B cell (primary cell): ENCODE measurements at regions not wholly inside any gene's neighbourhood (a gene's known extent, or its start where the extent isn't known, plus 50 kb on each side); places are given as distances from the start of the nearest gene placed in this dataset.

Experiments used
- EZH2 ChIP-seq: IDR thresholded peaks from 2 replicates; pipeline ENCODE4 v1.6.1; 2012; ENCODE audit warnings: borderline replicate concordance, low read depth, mild to moderate bottlenecking, moderate library complexity, low read length; ENCODE audit not compliant: insufficient read depth, poor library complexity, severe bottlenecking
- TF ChIP-seq, protein P1 (sequence below): fragments of 200-600 bp; IDR thresholded peaks from one replicate; pipeline ENCODE4 v1.8.0; 2022; ENCODE audit warnings: antibody characterized with exemption, mild to moderate bottlenecking

- no peak for TF ChIP-seq EZH2
- TF ChIP-seq, protein P1, sequence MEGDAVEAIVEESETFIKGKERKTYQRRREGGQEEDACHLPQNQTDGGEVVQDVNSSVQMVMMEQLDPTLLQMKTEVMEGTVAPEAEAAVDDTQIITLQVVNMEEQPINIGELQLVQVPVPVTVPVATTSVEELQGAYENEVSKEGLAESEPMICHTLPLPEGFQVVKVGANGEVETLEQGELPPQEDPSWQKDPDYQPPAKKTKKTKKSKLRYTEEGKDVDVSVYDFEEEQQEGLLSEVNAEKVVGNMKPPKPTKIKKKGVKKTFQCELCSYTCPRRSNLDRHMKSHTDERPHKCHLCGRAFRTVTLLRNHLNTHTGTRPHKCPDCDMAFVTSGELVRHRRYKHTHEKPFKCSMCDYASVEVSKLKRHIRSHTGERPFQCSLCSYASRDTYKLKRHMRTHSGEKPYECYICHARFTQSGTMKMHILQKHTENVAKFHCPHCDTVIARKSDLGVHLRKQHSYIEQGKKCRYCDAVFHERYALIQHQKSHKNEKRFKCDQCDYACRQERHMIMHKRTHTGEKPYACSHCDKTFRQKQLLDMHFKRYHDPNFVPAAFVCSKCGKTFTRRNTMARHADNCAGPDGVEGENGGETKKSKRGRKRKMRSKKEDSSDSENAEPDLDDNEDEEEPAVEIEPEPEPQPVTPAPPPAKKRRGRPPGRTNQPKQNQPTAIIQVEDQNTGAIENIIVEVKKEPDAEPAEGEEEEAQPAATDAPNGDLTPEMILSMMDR, result no peak
Observed at GRCh38 chr7:68857571-68857970, 740.7 kb upstream of the AUTS2 start.
